ENCODE measurements at regions not wholly inside any gene's neighbourhood (a gene's known extent, or its start where the extent isn't known, plus 50 kb on each side); places are given as distances from the start of the nearest gene placed in this dataset.

DNA sequence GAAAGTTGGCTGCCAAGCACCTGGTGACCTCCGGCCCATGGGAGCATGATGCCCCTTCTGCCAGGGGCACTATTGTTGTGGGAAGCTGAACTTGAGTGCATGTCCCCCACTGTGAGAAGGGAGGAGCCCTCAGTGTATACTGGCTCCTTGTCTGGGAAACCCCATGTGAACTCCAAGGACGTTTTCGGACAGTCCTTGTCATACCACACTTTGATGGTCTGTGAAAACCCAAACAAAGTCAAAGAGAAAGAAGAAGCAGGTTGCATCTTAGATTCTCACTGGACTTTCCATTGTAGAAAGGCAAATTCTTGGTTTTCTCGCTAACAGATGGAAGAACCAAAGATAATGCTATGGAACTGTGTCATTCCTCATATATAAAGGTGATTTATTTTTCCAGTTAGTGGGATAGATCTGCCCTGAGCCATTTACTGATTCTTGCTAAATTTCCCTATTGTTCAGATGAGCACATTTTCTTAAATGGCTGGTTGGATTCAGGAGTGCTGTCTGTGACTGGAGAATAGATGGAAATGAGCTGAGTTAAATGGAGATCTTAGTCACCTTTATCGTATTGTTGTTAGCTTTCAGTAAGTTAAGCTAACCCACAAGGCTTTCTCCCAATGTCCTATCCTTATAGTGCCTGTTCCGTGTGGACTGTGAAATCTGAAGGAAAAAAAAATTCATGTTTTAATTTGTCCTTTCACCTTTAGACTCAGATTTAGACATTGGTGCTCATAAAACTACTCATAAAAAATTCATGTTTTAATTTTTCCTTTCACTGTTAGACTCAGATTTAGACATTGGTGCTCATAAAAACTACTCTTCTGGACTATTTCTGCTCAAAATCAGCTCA lies 166.6 kb downstream of the ACTR3 start:
- TF ChIP-seq ZNF19 (tag by site-specific recombination; IDR thresholded peaks at IDR 0.05; ENCODE audit: low read depth) (no peak), ZNF112 (tag by site-specific recombination; IDR thresholded peaks at IDR 0.05) (no peak), ZFP3 (tag by site-specific recombination; IDR thresholded peaks at IDR 0.05; ENCODE audit: low read depth) (no peak), ZNF121 (tag by site-specific recombination; IDR thresholded peaks at IDR 0.05) (no peak), ZNF184 (tag by site-specific recombination; IDR thresholded peaks at IDR 0.05) (no peak)
- TF ChIP-seq, protein P1, sequence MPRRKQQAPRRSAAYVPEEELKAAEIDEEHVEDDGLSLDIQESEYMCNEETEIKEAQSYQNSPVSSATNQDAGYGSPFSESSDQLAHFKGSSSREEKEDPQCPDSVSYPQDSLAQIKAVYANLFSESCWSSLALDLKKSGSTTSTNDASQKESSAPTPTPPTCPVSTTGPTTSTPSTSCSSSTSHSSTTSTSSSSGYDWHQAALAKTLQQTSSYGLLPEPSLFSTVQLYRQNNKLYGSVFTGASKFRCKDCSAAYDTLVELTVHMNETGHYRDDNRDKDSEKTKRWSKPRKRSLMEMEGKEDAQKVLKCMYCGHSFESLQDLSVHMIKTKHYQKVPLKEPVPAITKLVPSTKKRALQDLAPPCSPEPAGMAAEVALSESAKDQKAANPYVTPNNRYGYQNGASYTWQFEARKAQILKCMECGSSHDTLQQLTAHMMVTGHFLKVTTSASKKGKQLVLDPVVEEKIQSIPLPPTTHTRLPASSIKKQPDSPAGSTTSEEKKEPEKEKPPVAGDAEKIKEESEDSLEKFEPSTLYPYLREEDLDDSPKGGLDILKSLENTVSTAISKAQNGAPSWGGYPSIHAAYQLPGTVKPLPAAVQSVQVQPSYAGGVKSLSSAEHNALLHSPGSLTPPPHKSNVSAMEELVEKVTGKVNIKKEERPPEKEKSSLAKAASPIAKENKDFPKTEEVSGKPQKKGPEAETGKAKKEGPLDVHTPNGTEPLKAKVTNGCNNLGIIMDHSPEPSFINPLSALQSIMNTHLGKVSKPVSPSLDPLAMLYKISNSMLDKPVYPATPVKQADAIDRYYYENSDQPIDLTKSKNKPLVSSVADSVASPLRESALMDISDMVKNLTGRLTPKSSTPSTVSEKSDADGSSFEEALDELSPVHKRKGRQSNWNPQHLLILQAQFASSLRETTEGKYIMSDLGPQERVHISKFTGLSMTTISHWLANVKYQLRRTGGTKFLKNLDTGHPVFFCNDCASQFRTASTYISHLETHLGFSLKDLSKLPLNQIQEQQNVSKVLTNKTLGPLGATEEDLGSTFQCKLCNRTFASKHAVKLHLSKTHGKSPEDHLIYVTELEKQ (tag by site-specific recombination; IDR thresholded peaks at IDR 0.05; ENCODE audit: borderline replicate concordance) = no peak

Data from HEK293 (cell line).